ENCODE measurements at regions not wholly inside any gene's neighbourhood (a gene's known extent, or its start where the extent isn't known, plus 50 kb on each side); places are given as distances from the start of the nearest gene placed in this dataset.

DNA sequence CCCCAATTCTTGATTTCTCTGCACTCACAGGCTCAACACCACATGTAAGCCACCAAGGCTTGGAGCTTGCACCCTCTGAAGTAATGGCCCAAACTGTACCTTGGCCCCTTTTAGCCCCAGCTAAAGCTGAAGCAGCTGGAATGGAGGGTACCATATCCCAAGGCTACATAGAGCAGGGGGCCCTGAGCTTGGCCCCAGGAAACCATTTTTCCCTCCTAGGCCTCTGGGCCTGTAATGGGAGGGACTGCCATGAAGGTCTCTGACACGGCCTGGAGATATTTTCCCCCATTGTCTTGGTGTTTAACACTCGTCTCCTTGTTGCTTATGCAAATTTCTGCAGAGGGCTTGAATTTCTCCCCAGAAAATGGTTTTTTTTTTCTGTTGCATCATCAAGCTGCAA is 69.7 kb downstream of the SKA1 start:
- no peak for DNase-seq (ENCODE audit: low spot score)

DNA sequence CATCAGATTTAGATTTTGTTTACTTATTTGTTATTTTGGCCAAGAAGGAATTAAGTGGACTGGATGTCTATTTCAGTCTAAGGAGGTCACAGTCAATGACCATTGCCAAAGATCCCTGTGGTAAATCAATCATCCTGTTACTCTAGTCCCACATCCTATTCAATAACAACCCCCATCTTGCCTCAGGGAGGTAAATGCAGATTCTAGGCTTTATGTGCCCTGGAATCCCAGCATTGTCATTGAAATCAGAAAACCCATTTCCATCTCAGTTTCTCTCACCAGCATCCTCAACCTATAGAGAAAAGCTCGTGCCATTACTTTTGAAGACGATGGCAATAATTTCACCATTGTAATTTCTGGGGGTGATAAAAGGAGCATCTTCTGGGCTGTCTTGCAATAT is 71.8 kb downstream of the SKA1 start:
- DNase-seq (ENCODE audit: low spot score): no peak

DNA sequence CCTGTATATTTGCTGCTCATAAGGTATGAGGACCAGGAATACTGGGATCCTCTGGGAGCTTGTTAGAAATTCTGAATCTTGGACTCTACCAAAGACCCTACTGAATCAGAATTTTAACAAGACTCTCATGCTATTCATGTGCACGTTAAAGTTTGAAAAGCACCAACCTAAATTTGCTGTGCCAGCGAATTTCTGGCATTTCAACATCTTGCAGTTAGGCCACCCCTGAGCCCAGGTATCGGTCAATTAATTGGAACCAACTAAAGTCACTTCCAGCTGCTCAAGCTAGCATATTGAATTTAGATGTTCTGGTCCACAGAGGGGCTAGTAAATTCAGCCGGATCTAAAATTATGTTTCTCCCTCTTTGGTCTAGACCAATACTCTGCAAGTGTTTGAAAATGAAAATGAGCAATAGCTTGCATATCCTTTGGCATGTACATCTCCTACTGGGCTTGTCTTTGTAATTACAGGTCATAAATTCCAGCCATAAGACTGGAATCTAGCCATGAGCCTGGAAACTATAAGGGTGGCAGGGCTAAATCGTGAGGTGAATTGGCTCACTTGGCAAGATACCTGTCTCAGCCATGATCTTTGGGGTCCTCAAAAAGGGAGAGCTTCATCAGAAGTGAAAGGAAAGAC is 72.4 kb downstream of the SKA1 start:
- DNase-seq (ENCODE audit: low spot score): no peak

DNA sequence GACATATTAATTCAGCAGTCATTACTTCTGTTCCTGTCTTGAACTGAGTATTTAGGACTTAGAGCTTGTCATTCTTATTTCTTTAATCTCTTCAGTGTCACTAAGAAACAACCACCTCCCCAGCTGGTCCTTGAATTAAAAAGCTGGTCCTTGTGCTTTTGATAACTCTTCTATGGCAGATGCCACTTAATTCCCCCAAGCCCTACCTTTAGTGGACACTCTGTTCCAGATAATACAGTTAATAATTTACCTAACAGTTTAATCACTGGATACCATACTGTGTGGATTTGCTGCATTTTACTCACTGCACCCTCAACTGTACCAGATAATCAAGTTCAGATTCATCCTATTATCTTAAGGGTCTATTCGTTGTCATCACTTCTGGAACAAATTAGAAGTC is 73.1 kb downstream of the SKA1 start:
- no peak for DNase-seq (ENCODE audit: low spot score)

DNA sequence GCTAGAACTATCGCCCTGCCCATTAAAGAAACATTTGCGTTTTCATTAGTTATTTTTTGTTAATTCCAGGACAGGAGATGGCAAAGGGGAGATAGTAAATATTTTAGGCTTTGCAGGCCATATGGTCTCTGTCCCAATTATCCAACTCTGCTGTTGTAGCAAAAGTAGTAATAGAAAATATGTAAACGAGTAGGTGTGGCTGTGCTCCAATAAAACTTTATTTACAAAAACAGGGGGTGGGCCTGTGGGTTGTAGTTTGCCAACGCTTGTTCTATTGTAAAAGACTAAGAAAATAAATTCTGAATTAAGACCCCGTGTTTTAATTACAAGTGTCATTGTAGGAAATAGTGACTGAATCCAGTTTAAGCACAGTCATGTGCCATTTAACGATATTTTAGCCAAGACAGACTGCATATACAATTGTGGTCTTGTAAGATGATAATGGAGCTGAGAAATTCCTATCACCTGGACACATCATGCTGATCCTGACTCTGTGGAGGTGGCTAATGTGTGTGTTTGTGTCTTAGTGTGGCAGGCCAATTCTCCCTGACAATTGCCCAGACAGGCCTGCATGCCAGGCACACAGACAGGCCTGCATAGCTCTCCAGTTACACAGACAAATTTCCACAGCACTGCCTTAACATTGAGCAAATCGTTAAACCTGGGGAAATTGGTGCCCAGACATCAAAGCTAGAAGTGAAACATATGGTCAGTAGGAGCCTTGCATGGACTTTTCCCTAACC is 76.4 kb downstream of the SKA1 start:
- peak; percentile 7 for DNase-seq (ENCODE audit: low spot score)

DNA sequence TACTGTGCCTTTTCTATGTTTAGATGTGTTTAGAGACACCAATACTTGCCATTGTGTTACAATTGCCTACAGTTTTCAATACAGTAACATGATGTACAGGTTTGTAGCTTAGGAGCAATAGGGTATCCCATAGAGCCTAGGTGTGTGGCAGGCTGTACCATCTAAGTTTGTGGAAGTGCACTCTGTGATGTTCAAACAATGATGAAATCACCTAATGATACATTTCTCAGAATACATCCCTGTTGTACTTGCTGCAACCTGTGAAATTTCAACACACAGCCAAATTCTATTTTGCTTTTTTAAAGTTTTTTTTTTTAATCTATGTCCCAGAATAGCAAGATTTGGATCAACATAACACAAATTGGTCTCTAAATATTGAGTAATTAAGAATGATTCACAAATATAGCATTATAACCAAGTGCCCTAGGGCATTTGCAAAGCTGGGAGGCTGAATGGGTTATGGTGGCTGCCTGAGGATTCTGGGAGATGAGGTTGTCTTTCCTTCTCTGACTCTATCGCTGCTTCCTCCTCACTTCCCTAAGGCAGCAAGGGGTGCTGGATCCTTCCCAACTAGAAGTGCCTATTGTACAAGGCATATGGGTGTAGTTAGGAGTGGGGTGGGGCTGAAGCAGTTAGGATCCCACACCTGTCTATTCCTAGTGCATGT is 78.3 kb downstream of the SKA1 start:
- no peak for DNase-seq (ENCODE audit: low spot score)

DNA sequence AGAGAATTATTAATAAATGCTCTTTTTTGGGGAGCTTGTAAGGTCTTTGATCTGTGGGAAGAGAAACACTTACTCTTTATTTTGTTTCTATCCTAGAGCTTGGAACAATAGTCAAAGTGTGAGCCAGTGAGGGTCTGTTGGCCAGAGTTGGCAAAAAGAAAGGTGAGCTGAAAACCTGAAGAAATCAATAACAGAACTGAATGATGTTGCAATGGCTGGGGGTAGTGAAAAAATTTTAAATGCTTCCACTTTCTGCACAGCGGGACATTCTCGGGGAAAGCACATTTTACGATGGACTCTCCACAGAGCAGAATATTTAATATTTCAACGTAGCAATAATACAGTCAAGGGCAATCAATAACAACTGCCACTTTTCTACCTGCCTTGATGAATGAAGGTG is 78.9 kb downstream of the SKA1 start:
- no peak for DNase-seq (ENCODE audit: low spot score)

DNA sequence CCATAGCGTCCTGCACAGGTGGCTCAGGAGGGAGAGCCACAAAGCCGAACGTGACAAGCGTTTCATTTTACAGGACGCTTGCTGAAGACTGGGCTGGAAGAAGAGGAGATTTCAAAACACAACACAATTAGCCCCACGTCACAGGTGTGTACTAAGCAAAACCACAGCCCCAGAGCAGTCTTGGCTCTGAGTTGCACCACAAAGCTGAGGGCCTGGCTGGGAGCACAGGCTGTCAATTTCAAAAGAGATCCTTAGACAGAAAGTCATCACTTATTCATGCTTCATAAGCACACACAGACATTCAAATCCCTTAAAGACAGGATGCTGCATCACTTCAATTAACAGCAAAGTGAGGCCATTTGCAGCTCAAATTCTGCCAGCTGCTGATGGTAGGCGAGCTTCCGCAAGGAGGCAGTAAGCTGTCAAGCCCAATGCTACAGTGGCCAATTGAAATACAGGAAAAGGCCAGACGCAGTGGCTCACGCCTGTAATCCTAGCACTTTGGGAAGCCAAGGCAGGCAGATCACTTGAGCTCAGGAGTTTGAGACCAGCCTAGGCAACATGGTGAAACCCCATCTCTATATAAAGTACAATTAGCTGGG is 79.6 kb downstream of the SKA1 start:
- DNase-seq (ENCODE audit: low spot score): no peak

DNA sequence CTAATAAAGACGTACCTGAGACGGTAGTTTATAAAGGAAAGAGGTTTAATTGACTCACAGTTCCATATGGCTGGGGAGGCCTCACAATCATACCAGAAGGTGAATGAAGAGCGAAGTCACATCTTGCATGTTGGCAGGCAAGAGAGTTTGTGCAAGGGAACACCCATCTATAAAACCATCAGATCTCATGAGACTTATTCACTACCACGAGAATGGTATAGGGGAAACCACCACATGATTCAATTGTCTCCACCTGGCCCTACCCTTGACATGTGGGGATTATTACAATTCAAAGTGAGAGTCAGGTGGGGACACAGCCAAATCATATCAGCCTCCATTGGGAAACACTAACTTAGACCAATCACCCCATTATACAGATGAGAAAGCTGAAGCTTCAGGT is 81.4 kb downstream of the SKA1 start:
- DNase-seq (ENCODE audit: low spot score): no peak

DNA sequence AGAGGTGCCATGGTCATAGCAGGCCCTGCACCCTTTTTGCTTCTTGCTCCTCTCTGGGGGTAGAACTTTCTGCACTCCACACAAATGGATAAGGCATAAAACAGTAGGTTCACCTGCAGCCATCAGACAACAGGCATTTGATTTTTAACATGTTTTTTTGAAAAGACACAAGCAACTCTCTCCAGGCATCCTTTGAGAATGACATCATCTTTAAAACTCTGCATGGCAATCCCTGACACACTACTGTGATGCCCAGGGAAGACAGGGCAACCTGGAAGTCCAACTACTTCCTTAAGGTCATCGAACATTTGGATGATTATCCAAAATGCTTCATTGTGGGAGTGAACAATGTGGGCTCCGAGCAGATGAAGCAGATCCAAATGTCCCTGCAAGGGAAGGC is 82.8 kb downstream of the SKA1 start:
- no peak for DNase-seq (ENCODE audit: low spot score)

DNA sequence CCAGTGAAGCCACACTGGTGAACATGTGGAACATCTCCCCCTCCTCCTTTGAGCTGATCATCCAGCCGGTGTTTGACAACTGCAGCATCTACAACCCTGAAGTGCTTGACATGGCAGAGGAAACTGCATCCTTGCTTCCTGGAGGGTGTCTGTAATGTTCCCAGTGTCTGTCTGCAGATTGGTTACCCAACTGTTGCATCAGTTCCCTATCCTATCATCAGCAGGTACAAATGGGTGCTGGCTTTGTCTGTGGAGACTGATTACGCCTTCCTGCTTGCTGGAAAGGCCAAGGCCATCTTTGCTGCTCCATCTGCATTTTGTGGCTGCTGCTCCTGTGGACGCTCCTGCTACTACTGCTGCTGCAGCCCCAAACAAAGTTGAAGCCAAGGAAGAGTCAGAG is 83.5 kb downstream of the SKA1 start:
- no peak for DNase-seq (ENCODE audit: low spot score)

DNA sequence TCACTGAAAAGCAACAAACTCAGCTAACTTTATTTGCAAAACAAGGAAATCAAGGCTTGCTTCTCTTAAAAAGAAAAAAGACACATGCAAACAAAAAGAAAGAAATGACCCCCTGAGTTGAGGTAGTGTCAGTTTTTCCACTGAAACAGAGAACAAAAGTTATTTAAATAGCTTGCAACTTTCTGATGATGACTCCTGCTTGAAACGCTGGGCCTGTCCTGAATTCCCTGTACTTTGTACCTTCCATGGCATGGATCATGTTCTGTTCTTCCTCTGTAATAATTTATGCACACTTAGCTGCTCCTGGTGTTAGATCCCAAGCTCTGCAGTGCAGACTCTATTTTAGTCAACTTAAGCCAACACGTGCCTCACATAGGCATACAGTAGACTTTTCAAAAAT is 84.0 kb downstream of the SKA1 start:
- no peak for DNase-seq (ENCODE audit: low spot score)

DNA sequence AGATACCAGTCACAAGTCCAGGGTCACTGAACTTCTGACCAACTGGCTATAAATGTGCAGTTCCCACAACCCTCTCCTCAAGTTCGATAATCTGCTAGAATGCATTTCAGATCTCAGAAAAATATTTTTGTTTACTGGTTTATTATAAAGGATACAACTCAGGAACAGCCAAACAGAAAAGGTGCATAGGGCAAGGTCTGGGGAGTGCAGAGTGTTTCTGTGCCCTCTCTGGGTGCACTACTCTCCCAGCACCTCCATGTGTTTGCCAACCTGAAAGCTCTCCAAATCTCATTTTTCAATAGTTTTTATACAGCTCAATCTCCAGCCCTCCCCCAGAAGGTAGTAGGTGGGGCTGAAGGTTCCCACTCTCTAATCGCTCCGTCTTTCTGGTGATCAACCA is 85.2 kb downstream of the SKA1 start:
- no peak for DNase-seq (ENCODE audit: low spot score)

DNA sequence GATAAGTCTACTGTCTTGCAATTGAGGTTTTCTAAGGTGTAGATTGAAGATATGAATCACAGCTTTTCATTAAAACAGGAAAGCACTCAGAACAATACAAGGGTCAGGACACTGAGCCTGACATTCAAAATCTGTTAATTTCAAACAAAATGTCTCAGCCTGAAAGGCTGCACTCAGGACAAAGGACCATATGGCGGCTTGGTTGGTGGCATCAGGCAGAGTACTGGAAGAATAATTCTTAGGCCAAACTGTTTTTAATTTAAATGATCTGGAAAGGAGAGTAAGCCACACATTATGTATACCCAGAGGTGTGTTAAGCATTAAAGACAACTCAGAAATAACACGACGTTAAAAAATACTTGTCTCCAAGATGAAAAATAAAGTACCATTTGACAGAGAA is 85.9 kb downstream of the SKA1 start:
- DNase-seq (ENCODE audit: low spot score): no peak

DNA sequence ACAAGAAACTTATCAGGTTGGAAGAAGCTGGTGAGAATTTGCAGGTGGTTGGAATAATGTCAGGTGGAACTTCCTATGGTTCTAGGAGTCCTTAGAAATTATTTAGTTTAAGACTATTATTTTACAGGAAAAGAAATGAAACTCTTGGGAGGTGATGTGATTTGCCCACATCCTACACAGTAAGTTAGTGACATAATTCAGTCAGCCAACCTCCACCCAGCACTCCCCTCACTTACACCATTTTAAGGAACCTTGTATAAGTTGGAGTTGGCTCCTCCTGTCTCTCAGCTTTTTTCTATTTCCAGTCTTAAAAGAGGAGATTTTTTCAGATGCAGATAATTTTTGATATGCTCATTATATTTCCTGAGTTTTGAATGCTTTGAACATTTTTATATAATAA is 86.4 kb downstream of the SKA1 start:
- no peak for DNase-seq (ENCODE audit: low spot score)

DNA sequence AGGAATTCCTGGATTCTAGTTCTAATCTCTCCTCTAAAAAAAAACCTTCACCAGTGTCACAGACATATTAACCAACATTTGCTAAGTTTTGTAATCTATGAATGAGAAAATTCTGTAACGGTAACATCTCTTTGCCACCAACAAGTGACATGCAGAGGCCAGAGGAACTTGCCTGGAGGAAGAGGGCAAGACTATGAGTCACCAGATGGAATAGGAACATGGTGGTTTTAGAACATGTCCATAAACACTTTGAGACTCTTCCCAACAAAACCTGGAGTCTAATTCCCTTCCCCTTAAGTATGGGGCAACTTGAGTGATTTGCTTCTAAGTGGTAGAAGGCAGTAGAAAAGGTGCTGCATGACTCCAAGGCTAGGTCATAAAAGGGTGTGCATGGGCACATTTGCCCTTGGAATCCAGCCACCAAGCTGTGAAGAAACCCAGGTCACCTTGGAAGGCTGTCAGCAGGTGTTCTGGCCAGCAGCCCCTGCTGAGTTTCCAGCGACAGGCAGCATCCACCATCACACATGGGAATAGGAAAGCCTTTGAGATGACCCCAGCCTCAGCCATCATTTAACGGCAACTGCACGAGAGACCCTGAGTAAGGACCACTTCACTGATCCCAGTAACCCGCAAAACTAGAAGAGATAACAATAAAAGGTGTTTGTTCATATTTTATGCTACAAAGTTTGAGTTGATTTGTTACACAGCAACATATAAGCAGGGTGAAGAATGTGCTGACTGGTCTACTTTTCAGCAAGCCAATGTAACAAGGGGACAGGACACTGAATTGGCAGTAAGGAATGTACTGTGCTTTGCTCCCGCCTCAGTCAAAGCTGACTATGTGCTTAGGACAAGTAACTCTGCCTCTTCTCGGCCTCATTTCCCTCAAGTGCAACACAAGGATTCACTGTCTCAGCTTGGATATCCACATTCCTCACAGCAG is 90.6 kb downstream of the SKA1 start:
- DNase-seq (ENCODE audit: low spot score): no peak

DNA sequence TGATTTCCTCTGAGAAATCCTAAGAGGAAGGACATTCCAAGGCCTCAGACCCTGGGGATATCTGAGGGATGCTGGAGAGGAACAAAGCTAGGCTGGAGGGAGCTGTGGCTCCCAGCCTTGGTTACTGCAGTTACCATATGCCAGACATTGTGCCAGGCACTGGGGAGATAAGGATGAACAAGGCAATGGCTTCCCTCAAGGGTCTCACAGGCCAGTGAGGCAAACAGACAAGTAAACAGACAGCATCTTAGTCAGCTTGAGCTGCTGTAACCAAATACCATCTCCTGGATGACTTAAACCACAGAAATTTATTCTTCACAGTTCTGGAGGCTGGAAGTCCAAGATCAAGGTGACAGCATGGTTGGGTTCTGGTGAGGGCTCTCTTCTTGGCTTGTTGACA is 91.8 kb downstream of the SKA1 start:
- no peak for DNase-seq (ENCODE audit: low spot score)

DNA sequence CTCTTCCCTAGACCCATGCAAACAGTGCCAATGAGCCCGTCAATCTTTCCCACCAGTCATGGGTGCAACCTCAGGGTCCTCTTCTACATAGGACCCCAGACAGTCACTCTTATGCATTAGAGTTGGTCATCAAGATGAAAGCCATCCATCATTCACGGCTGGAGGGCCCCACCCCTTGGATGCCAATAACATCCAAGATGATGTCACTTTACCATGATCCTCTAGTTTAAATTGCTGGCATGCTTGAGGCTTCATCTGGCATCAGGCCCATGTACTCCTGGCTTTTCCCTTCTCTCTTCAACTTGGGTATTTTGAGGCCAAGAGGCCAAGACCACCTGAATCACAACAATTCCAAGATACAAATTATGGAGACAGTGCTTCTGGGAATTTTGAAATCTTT is 91.1 kb upstream of the MAPK4 start:
- no peak for DNase-seq (ENCODE audit: low spot score)

DNA sequence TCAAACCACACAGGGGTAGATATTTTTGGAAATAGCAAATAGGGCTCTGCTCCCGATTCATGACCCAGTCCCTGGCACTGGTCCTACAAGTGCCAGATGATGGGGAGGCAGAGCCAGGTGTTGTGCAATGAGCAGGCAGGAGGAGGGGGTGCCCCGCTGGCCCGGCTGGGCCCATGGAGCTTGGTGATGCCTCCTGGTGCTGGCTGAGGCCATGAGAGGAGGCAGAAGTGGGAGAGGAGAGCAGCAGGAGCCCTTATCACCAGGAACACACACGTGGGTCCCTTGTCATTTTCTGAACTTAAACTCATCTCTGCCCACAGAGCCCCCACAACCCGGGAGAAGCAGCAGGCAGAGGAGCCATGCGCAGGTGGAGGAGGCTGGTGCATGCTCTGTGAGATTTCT is 90.5 kb upstream of the MAPK4 start:
- DNase-seq (ENCODE audit: low spot score): no peak

DNA sequence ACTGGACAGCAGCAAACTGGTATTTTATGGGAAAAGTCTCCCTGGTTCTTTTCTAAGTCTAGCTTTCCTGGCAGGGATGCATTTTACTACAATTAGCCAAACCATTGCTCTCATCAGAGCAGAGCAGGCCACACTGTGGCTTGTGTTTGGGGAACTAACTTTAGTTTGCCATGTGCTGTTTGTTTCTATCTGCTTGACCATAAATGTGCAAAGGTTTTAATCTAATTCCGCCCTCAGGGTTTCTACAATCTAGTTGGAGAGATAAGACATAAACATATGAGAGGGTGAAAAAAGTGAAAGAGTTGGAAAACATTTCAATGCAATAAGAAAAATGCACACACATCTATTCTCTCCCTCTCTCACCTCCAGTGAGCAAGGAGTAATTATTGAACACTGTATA is 86.9 kb upstream of the MAPK4 start:
- no peak for DNase-seq (ENCODE audit: low spot score)

DNA sequence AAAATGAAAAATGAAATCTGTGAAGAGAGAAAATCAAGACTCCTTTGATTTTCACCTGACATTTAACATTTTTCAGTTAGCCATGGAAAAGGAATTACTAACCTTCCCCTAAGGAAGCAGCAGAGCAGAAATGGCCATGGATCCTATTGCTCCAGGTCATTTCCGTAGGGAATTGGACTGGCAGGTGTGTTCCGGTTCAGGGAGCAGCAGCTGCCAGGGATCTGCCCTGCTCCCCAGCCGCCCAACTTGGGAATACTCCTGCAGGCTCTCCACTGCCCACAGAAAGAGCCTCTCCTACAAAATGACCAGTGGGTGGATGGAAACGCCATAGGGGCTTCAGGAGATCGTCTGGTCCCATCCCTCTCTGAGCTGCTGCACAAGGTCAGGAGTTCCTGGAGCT is 86.0 kb upstream of the MAPK4 start:
- no peak for DNase-seq (ENCODE audit: low spot score)
